GF-D8 (cell line): ENCODE measurements at regions not wholly inside any gene's neighbourhood (a gene's known extent, or its start where the extent isn't known, plus 50 kb on each side); places are given as distances from the start of the nearest gene placed in this dataset.

ENCODE experiments used
- DNase-seq: peaks from one replicate; lab custom pipeline; 2025; lab: John Stamatoyannopoulos, UW

DNA sequence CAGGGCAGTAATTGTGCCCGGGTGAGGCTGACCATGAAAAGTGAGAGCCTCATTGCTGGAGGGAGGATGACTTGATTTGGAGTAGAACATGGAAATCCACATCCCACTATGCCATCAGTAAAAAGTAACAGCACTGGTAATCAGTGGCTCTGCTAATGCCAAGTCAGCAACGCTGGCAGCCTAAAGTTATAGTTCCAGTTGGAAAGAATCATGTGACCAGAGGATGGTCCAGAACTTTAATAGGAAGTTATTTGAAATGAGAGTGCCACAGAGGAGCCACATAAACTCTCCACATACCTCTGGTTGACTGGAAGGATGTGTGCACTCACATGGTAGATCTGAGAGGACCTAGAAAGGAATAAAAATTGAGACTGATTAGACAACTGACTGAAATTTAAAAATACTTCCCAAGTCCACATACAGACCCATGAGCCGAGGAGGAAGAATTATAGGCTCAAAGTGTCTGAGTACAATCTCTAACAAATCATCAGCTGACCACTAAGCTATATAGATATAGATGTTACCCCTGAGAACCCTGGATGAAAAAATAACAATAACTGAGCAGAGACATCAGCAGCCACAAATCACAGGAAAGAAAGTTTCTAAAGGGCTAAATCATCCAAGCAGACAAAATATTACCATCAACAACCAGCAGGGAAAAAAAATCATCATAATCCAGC is 346.8 kb downstream of the STK39 start:
- DNase-seq, result no peak

DNA sequence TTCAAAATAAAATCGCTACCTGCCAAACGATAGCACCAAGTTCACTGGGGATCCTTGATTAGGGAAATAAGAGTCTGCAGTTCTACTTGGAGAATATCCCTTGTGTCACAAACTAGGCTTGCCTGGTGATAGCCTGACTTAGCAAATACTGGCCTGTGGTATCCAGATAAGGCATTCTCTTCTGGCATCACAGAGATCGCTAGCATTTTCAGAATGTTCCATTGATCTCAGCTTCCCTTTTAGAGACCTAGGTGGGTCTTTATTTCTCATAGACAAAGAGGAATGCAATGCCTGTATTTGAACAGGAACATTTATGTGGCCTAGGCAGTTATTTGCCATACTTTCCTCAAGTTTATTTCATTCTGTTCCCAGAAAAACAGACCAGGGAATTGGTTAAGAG is 349.1 kb downstream of the STK39 start:
- DNase-seq, result no peak

DNA sequence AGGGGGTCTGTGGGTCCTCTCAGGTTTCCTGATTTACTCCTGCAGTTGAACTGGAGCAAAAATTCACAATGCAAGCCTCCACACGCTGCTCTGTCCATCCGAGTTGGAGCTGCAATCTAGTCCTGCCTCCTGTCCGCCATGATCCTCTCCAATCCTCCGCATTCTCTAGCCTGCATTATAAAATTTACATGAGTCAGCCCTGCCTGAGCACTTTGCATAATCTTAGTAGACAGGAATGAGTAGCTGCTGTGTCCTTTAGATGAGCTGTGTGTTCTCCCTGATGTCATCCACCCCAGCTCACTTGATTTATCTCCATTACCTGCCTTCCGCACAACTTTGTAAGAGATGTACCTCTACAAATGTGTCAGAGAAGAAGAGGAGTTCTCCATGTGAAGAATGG is 355.6 kb downstream of the STK39 start:
- no peak for DNase-seq

DNA sequence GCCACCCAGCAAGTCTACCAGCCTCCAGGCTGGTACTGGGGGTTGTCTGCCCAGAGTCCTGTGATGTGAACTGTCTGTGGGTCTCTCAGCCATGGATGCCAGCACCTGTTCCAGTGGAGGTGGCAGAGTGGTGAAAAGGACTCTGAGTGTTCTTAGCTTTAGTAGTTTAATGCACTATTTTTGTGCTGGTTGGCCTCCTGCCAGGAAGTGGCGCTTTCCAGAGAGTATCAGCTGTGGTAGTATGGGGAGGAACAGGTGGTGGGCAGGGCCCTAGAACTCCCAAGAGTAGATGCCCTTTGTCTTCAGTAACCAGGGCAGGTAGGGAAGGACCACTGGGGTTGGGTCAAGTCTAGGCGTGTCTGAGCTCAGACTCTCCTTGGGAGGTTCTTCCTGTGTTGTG is 356.7 kb downstream of the STK39 start:
- DNase-seq, result no peak

DNA sequence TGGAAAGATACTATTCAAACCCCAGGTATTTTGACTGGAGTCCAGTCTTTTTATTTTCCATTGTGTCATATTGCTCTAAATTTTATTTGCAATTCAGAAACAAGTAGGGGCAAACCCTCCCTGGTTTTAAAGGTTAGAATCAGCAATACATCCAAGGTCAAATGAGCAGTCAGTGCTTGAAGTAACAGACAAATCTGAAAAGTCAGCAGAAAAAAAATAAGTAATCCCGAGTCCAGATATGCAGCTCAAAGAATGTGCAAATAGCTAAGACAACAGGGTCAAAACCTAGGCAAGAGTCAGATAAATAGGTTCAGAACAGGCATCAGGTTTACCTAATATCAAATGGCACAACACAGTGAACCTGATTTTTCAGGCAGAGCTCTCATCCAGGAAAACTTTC is 367.0 kb downstream of the STK39 start:
- no peak for DNase-seq

DNA sequence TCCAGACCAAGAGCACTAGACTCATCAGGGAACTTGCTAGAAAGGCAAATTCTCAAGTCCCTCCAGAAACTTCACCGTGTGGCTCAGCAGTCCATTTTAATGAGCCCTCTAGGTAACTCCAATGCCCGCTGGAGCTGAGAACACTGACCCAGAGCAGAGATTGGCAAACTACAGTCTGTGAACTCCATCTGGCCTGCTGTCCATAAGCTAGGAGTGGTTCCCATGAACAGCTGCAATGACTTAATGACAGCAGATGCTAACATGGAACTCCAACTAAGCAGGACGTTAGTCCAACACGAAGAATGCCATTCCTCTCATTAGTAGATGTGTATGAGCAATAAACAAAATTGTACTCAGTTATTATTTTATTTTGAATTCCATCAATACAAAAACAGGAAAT is 371.9 kb downstream of the STK39 start:
- no peak for DNase-seq

DNA sequence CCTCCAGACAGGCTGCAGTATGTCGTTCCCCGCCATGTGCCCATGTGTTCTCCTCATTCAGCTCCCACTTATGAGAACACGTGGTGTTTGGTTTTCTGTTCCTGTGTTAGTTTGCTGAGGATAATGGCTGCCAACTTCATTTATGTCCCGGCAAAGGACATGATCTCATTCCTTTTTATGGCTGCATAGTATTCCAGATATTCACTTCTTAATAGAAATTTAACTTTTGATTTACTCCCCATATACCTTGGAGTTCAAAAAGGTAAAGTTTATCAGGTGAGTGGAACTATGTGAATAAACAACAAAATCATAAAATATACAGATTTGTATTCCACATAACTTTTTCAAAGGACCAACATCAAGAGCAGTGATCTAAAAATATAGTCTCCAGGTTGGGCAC is 372.6 kb downstream of the STK39 start:
- no peak for DNase-seq

DNA sequence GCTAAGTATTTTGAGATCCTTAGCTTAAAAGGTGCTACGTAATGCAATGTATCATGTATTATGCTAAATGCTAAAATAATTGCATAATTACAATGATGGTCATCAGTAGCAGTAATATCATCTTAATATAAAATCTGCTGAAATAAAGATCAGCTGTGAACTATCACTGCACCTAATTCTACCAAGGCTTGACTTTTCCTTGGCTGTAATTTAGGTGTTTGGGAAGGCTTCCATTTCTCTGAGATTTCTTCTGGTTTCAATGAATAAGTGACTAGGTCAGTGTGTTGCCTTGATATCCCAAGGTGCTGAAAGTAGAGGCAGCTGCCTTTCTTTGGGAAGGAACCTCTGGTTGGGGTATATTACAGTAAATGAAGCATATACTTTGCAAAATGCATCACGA is 376.1 kb downstream of the STK39 start:
- no peak for DNase-seq

DNA sequence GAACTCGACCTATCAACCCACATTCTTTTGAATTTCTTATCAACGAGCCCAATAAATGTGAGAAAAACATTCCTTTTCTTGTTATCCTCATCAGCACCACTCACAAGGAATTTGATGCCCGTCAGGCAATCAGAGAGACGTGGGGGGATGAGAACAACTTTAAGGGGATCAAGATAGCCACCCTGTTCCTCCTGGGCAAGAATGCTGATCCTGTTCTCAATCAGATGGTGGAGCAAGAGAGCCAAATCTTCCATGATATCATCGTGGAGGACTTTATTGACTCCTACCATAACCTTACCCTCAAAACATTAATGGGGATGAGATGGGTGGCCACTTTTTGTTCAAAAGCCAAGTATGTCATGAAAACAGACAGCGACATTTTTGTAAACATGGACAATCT is 378.2 kb downstream of the STK39 start:
- DNase-seq, result no peak

DNA sequence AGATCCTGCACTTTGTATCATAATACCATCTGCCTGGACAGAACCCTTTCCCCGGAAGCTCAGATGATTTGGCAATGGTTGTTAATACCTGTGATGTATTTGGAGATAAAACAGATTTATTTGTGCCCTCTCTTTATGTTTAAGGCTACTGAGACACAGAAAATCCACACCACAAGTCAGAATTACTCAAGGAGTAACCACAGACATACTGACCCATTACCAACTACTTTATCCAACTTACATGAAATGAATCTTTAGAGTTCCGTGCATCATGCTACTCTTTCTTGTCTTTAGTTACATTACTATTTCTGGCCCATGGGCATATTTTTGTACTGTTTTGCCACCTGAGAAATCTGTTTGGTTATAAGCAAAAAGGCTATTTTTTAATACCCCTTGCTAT is 384.0 kb downstream of the STK39 start:
- DNase-seq, result no peak

DNA sequence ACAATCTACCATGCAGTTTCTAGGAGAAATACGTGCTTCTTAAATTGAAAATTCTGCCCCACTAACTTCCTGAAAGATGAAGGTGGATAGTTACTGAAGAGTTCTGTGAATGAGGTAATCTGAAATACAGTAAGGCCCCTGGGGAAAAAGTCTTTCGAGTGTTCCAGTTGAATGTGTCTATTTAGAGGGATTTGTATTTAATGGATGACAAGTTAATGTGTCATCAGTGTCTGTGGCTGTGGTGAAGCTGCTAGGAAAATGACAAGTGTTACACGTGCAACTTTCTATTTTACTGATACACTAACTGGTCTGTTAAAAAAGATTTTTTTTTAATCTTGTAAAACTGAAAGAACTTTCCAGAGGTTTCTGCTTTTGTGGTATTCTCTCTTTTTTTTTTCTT is 384.6 kb downstream of the STK39 start:
- no peak for DNase-seq

DNA sequence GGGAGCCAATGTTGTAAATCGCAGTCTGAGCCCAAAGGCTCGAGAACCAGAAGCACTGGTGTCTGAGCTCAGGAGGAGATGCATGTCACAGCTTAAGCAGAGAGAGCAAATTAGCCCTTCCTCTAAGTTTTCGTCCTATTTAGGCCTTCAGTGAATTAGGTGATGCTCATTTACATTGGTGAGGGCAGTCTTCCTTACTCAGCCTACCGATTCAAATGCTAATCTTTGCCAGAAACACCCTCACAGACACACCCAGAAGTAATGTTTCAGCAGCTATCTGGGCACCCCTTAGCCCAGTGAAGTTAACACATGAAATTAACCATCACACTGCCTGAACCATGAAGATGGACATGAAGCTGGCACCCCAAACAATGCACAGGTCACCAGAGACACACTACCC is 385.1 kb downstream of the STK39 start:
- DNase-seq, result no peak

DNA sequence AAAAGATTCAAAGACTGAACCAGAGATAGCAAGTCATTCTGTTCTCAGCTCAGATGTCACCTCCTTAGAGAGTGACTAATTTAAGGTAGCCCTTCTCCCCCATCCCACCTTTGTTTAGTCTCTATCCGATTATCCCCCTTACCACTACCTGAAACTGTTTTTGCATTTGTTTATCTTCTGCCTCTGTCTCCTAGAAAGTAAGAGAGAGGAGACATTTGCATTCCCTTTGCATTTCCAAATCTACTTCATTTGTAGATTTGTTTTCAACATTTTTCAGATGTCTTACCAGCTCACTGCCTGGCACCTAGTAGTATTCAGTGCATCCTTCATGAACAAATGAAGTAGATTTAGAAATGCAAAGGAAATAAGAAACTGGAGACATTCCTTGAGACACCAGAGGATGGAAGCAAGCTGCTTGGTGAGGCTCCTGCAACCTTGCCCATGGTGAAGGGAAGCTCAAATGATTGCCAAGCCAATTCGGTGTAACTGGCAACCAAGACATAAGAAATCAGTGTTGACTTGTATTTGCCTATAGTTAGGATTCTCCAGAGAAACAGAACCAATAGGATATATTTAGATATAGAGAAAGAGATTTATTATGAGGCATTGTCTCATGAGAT is 385.7 kb downstream of the STK39 start:
- DNase-seq, result no peak

DNA sequence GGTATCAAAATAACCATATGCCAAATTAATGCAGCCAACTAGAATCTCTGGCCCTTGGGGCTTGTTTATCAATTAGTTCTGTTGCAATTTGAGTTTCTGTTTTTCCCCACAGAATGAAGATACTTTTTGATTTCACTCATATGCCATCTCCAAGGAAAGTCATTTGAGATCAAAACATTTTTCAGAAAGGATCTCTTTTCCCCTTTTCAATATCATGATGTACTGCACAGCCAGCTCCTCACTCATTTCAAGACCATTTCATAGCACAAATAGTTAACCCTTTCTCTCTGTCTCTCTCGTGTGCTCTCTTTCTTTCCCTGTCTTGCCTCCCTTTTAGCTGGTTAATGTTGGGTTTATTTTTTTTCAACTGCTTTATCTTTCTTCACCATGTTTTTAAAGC is 387.3 kb downstream of the STK39 start:
- DNase-seq, result no peak

DNA sequence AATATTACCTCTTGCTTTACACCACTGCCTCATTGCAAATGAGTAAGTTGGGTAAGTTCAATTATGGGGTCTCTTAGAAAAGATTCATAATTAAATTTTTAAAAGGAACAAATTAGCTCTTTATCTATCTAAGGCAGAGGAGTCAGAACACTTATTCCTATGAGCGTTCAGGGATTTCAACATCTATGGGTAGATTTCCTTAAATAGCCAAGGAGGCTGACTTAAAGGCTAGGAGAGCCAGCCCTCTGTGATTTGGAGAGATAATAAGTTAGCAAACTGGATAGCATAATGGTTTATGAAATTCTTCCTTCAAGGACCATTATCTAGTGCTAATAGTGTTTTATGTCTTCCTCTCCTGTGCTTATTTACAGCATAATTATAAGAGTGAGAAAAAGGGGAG is 387.7 kb downstream of the STK39 start:
- DNase-seq, result no peak

DNA sequence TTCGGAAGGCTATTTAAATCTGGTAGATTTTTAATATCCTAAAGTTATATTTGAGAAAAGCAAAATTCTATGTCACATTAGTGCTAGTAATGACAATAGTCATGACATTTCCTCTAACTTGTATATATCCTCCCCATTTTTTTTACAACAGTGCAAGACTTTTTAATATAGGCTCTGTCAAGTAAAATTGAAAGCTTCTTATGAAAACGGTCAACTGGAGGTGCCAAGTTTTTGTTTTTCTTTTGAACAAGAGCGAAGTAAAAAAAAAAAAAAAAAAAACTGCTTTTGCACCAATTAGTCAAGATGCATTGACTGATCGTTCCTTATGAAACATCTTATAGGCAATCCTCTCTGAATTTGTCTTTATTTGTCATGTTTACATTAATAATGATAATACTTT is 389.3 kb downstream of the STK39 start:
- no peak for DNase-seq

DNA sequence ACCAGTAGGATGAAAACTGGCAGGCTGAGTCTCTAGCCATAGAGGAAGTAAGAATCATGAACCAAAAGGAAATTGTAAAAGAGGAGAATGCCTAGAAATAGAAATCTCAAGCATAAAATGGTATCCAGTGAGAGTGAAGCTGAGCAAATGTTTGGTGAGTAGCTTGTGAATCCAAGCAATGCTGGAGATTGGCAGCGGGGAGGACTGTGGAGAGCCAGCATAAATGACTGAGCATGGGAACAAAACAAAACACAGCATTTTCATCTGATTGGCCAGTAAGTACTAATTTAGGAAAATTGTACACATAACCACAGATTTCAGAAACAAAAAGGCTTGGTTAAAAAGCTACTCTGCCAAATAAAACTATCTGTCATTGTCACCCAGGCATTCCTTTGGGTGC is 390.0 kb downstream of the STK39 start:
- DNase-seq, result no peak

DNA sequence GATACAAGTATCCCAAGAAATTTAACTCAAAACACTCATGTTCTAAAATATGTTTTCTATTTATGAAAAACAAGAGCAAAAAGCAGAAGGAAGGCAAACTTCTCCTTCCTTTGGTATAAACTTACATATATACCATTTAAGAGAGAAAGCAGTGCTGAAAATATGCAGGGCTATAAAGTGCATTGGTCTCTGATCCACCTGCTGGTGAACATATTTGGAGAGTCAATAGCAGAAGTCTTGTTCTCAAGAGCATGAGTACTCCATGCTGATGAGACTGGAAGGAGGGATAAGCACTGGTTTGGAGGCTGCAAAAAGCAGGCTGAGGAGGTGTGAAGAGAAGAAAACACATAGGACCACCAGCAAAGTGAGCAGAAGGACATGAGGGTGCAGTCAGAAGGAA is 391.2 kb downstream of the STK39 start:
- DNase-seq, result no peak

DNA sequence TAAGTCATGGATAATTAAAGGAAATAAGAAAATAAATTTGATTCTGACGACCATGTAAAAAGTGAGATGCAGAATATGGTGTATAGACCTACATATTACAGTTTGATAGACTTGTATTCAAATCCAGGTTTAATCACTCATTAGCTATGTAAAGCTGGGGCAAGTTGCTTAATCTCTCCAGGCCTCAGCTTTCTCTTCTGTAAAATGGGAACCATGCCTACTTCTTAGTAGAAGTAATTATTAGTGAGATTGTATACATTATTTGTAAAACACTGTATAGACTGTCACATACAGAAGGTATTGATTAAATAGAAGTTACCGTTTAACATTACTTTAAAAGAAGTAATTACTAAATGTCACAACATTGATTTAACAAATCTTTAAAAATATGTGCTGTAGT is 392.2 kb downstream of the STK39 start:
- DNase-seq, result no peak

DNA sequence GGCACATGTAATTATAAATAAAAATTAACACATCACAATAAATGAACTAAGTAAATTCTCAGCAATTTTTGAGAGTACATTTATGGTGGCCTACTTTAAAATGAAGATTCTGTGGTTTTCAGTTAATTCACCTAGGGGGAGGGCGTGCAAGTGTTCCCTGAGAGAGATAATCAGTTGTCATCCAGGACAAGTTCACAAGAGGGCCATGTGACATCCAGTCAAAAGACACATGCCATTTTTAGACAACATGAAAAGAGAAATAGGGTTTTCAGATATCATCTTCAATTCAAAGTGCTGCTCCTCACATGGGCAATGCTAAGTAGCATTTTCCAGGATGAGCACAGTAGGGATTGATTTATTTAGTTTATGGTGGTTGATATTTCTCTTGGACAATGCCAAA is 393.7 kb downstream of the STK39 start:
- no peak for DNase-seq

DNA sequence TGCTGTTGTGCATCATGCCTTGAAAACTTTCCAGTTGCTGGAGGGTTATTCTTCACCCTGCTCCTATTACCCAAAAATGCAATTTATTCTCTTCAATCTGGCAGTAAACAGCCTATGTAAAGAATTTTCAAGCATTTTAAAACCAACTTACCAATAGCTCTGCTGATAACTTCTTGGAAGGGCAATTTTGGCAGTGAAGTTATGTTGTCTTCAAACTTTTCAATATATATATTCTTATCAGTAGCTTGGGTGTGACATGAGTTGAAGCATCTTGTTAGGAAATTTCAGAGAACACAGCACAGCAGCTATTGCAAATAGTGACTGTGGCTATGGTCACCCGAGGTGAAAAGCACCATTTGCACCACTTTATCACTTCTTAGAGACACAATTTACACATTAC is 395.5 kb downstream of the STK39 start:
- no peak for DNase-seq

DNA sequence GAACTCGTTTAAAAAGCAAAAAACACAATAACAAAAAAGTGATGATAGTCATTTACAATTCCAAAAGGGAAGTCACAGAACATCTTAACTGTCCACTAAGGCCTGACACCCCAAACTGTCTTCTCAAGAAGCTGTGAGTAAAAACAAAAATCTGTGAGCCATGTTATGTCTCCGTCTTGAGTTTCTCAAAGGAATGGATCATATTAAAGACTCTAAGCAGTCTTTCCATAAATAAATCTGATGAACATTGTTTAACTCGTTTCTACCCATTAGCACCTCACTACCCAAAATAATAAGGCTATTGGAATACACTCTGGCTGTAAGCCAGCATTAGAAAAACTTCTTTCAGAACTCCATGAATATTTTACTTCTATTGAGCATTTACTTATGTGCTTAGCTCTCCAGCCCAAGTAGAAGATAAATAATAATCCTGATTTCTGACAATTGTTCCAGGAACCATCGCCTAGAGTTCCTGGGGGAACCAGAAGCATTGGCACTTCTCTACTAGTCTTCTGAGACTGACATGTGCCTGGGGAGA is 396.0 kb downstream of the STK39 start:
- DNase-seq, result no peak

DNA sequence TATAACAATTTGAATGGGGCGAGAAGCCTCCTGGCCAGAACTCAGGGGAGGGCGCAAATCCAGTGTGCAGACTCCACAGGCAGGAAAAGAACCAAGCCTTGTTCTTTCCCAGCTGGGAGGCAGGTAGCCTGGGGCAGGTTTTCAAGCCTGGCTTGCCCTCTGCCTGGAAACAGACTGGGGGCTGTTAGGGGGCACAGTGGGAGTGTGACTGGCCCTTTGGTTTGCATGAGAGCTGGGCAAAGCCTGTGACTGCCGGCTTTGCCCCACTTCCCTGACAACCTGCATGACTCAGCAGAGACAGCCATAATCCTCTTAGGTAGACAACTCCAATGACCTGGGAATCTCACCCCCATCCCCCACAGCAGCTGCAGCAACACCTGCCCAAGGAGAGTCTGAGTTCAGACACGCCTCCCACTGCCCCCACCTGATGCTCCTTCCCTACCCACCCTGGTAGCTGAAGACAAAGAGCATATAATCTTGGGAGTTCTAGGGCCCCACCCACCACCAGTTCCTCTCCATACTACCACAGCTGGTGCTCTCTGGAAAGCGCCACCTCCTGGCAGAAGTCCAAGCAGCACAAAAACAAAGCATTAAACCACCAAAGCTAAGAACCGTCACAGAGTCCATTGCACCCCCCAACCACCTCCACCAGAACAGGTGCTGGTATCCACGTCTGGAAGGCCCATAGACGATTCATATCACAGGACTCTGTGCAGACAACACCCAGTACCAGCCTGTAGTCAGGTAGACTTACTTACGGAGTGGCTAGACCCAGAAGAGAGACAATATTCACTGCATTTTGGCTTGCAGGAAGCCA is 402.5 kb downstream of the STK39 start:
- DNase-seq, result no peak
